ENCODE measurements at regions not wholly inside any gene's neighbourhood (a gene's known extent, or its start where the extent isn't known, plus 50 kb on each side); places are given as distances from the start of the nearest gene placed in this dataset.

GRCh38 chr2:17429130-17429529, 89.1 kb downstream of the RAD51AP2 start:
- Histone ChIP-seq H3K9ac (no peak overlapping the region), H3K36me3 (replicated peaks in 1 of 2; ENCODE audit: control insufficient read depth in 1 of 2, insufficient read depth in 2 of 2, low read length in 1 of 2) (no peaks in the 10 kb centered on the region), H4K20me1 (ENCODE audit: insufficient read depth) (no peaks in the 10 kb centered on the region), H3K4me3 (ENCODE audit: low read depth in 2 of 2, low read length in 1 of 2) (no peak overlapping the region), H2AFZ (ENCODE audit: low read depth) (no peak overlapping the region), H3K79me2 (ENCODE audit: insufficient read depth) (no peaks in the 10 kb centered on the region), H3F3A (replicated peaks; ENCODE audit: insufficient read depth) (no peaks in the 10 kb centered on the region), H3K27ac (ENCODE audit: low read depth in 2 of 2, low read length in 1 of 2) (no peak overlapping the region), H3K9me2 (no peaks in the 10 kb centered on the region), H3K9me3 (no peaks in the 10 kb centered on the region), H3K4me1 (ENCODE audit: control insufficient read depth in 1 of 2, insufficient read depth in 2 of 2, low read depth in 1 of 2, low read length in 1 of 2) (no peaks in the 10 kb centered on the region), H3K4me2 (no peak overlapping the region), H3K27me3 (ENCODE audit: insufficient read depth) (no peaks in the 10 kb centered on the region)
- CTCF ChIA-PET, result interaction anchor here (1.4 kb wide), 1 partner anchor 10 kb away, joined by 4 read pairs; no protein-coding TSS in a partner anchor
- DNase-seq, result no peak
- WGBS (ENCODE audit: low lambda C conversion rate), result 21% methylated on average over 1 of the region's 1 CpG
- POLR2A ChIA-PET, result no interaction called here
- TF ChIP-seq CHD2 (IDR thresholded peaks at IDR 0.05; ENCODE audit: low read length, partially characterized antibody) (no peak), TCF12 (IDR thresholded peaks at IDR 0.05) (no peak), RAD21 (IDR thresholded peaks at IDR 0.05; ENCODE audit: low read length) (no peak), NRF1 (IDR thresholded peaks at IDR 0.05; ENCODE audit: low read depth, low read length) (no peak), FOXM1 (IDR thresholded peaks at IDR 0.05; ENCODE audit: low read depth) (no peak), ZBTB33 (IDR thresholded peaks at IDR 0.05; ENCODE audit: borderline replicate concordance, low read depth) (no peak), RXRA (IDR thresholded peaks at IDR 0.05; ENCODE audit: borderline replicate concordance, low read depth) (no peak)

GRCh38 chr2:17427401-17427800, 90.8 kb downstream of the RAD51AP2 start:
- Histone ChIP-seq H3K36me3 (replicated peaks in 1 of 2; ENCODE audit: control insufficient read depth in 1 of 2, insufficient read depth in 2 of 2, low read length in 1 of 2) (no peaks in the 10 kb centered on the region), H3K27ac (ENCODE audit: low read depth in 2 of 2, low read length in 1 of 2) (no peak overlapping the region), H3K9ac (no peak overlapping the region), H3K4me1 (ENCODE audit: control insufficient read depth in 1 of 2, insufficient read depth in 2 of 2, low read depth in 1 of 2, low read length in 1 of 2) (no peaks in the 10 kb centered on the region), H4K20me1 (ENCODE audit: insufficient read depth) (no peaks in the 10 kb centered on the region), H3K9me3 (no peaks in the 10 kb centered on the region), H3K4me2 (no peak overlapping the region), H3F3A (replicated peaks; ENCODE audit: insufficient read depth) (no peaks in the 10 kb centered on the region), H3K4me3 (ENCODE audit: low read depth in 2 of 2, low read length in 1 of 2) (no peak overlapping the region), H3K9me2 (no peaks in the 10 kb centered on the region), H2AFZ (ENCODE audit: low read depth) (no peak overlapping the region), H3K27me3 (ENCODE audit: insufficient read depth) (no peaks in the 10 kb centered on the region), H3K79me2 (ENCODE audit: insufficient read depth) (no peaks in the 10 kb centered on the region)
- POLR2A ChIA-PET, result no interaction called here
- DNase-seq, result no peak
- 52% methylated on average over 1 of the region's 1 CpG for WGBS (ENCODE audit: low lambda C conversion rate)
- CTCF ChIA-PET, result interaction anchor here (1.1 kb wide), 1 partner anchor 192 kb away, joined by 3 read pairs; no protein-coding TSS in a partner anchor
- no peak for TF ChIP-seq PBX3 (IDR thresholded peaks at IDR 0.05)
- no peak for TF ChIP-seq REST (IDR thresholded peaks at IDR 0.05; ENCODE audit: low read depth, low read length)
- TF ChIP-seq SIN3A (IDR thresholded peaks at IDR 0.05; ENCODE audit: borderline replicate concordance, low read depth, low read length), result no peak
- no peak for TF ChIP-seq RCOR1 (IDR thresholded peaks at IDR 0.05; ENCODE audit: low read length)
- TF ChIP-seq EP300 (IDR thresholded peaks at IDR 0.05; ENCODE audit: borderline replicate concordance in 1 of 2, low read depth in 1 of 2, low read length in 1 of 2), result no peak
- no peak for TF ChIP-seq MAX (IDR thresholded peaks at IDR 0.05; ENCODE audit: low read depth)
- TF ChIP-seq NRF1 (IDR thresholded peaks at IDR 0.05; ENCODE audit: low read depth, low read length), result no peak
- no peak for TF ChIP-seq CHD2 (IDR thresholded peaks at IDR 0.05; ENCODE audit: low read length, partially characterized antibody)
- no peak for TF ChIP-seq JUND (IDR thresholded peaks at IDR 0.05)
